ENCODE measurements at regions not wholly inside any gene's neighbourhood (a gene's known extent, or its start where the extent isn't known, plus 50 kb on each side); places are given as distances from the start of the nearest gene placed in this dataset.

GRCh38 chr7:114160925-114161324 is 242.1 kb upstream of the PPP1R3A start:
- Histone ChIP-seq H3K27ac (ENCODE audit: low read depth, low read length) (no peak overlapping the region), H3K79me2 (ENCODE audit: insufficient read depth, low read length) (no peaks in the 10 kb centered on the region), H2AFZ (ENCODE audit: low read depth, low read length, poor library complexity, severe bottlenecking) (no peak overlapping the region), H3K27me3 (ENCODE audit: insufficient read depth, low read length) (no peaks in the 10 kb centered on the region), H3K9ac (ENCODE audit: low read length) (no peak overlapping the region), H3K4me1 (ENCODE audit: control insufficient read depth in 1 of 2, insufficient read depth in 2 of 2, low read length in 2 of 2) (no peaks in the 10 kb centered on the region), H3K4me2 (ENCODE audit: low read length) (no peak overlapping the region), H3K36me3 (ENCODE audit: control insufficient read depth in 1 of 2, insufficient read depth in 2 of 2, low read length in 2 of 2) (no peaks in the 10 kb centered on the region), H3K9me3 (ENCODE audit: control insufficient read depth in 1 of 2, insufficient read depth in 1 of 2, low read depth in 1 of 2, low read length in 2 of 2) (no peaks in the 10 kb centered on the region), H4K20me1 (ENCODE audit: insufficient read depth) (no peaks in the 10 kb centered on the region), H3K4me3 (replicated peaks in 1 of 2; ENCODE audit: low read depth in 1 of 2, low read length in 2 of 2) (no peak overlapping the region), H3K9me2 (ENCODE audit: insufficient read depth) (no peaks in the 10 kb centered on the region)
- no peak for ATAC-seq
- intact Hi-C loops (cut with micrococcal nuclease), result no loop called here
- ChIA-PET RAD21 (ENCODE audit: low non-redundant PET in 1 of 2, low total read pairs in 2 of 2, uncharacterized antibody in 2 of 2, unreplicated experiment in 2 of 2) (no interaction called here), CTCF (no interaction called here), POLR2A (no interaction called here)
- BruUV-seq (replicated peaks), result no TSS peak
- no peak for TF ChIP-seq POLR2A (IDR thresholded peaks at IDR 0.05; ENCODE audit: borderline replicate concordance, extremely low read depth, insufficient read depth, insufficient read length)
- TF ChIP-seq EGR1 (IDR thresholded peaks at IDR 0.05; ENCODE audit: low read depth), result no peak
- TF ChIP-seq SIN3A (IDR thresholded peaks at IDR 0.05; ENCODE audit: low read depth), result no peak
- no peak for TF ChIP-seq EZH2 (IDR thresholded peaks at IDR 0.05)
- TF ChIP-seq SP1 (IDR thresholded peaks at IDR 0.05; ENCODE audit: low read depth), result no peak
- no peak for TF ChIP-seq REST (IDR thresholded peaks at IDR 0.05; ENCODE audit: low read depth)
- no peak for TF ChIP-seq ZNF274 (IDR thresholded peaks at IDR 0.05; ENCODE audit: low read depth, low read length)
- TF ChIP-seq YY1 (IDR thresholded peaks at IDR 0.05; ENCODE audit: extremely low read depth, insufficient replicate concordance, low read depth, low read length), result no peak
- TF ChIP-seq JUND (IDR thresholded peaks at IDR 0.05), result no peak
- no peak for TF ChIP-seq RAD21 (IDR thresholded peaks at IDR 0.05; ENCODE audit: low read depth)
- no peak for TF ChIP-seq EZH2phosphoT487 (IDR thresholded peaks at IDR 0.05; ENCODE audit: borderline replicate concordance)
- TF ChIP-seq CBX3 (IDR thresholded peaks at IDR 0.05; ENCODE audit: low read depth), result no peak
- TF ChIP-seq ZBTB33 (IDR thresholded peaks at IDR 0.05; ENCODE audit: extremely low read depth, insufficient replicate concordance, low read length), result no peak
- TF ChIP-seq SRF (IDR thresholded peaks at IDR 0.05; ENCODE audit: low read depth), result no peak
- no peak for TF ChIP-seq ELF1 (IDR thresholded peaks at IDR 0.05; ENCODE audit: borderline replicate concordance, low read depth)
- TF ChIP-seq FOSL1 (IDR thresholded peaks at IDR 0.05; ENCODE audit: low read depth), result no peak
- TF ChIP-seq, protein P1, sequence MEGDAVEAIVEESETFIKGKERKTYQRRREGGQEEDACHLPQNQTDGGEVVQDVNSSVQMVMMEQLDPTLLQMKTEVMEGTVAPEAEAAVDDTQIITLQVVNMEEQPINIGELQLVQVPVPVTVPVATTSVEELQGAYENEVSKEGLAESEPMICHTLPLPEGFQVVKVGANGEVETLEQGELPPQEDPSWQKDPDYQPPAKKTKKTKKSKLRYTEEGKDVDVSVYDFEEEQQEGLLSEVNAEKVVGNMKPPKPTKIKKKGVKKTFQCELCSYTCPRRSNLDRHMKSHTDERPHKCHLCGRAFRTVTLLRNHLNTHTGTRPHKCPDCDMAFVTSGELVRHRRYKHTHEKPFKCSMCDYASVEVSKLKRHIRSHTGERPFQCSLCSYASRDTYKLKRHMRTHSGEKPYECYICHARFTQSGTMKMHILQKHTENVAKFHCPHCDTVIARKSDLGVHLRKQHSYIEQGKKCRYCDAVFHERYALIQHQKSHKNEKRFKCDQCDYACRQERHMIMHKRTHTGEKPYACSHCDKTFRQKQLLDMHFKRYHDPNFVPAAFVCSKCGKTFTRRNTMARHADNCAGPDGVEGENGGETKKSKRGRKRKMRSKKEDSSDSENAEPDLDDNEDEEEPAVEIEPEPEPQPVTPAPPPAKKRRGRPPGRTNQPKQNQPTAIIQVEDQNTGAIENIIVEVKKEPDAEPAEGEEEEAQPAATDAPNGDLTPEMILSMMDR (IDR thresholded peaks at IDR 0.05 in 2 of 3, conservative IDR thresholded peaks at IDR 0.05 in 1 of 3; ENCODE audit: borderline replicate concordance in 1 of 3, insufficient read depth in 1 of 3, low read depth in 2 of 3, low read length in 2 of 3), result no peak
- no peak for TF ChIP-seq ZFX (IDR thresholded peaks at IDR 0.05)
- TF ChIP-seq, protein P2, sequence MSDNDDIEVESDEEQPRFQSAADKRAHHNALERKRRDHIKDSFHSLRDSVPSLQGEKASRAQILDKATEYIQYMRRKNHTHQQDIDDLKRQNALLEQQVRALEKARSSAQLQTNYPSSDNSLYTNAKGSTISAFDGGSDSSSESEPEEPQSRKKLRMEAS (IDR thresholded peaks at IDR 0.05), result no peak
- no peak for TF ChIP-seq ATF3 (IDR thresholded peaks at IDR 0.05)
- DNase-seq (ENCODE audit: low read depth, low spot score), result no peak

Data from HCT116 (cell line).